NCI-H2227 (cell line): ENCODE measurements at regions not wholly inside any gene's neighbourhood (a gene's known extent, or its start where the extent isn't known, plus 50 kb on each side); places are given as distances from the start of the nearest gene placed in this dataset.

ENCODE experiments used
- DNase-seq: peaks from one replicate; lab custom pipeline; 2025; ENCODE audit not compliant: unreplicated experiment; lab: John Stamatoyannopoulos, UW

DNA sequence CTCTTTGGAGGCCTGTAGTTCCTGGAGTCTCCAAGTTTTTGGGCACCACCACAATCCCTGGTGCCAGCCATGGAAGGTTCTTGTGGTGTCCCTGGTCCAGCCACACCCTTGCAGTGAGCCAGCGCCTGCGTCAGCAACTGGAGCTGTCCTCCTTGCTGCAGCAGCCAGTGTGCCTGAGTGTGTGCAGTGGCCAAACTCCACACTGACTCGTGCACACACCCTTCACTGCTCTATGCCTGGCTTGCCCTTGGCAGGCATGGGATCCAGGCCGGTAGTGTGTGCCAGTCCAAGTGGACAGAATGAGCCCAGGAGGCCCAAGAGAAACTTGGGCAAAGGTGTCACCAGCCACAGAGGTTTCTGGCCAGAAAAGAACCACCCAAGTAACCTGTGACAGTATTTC, 1074.0 kb downstream of the PCDH18 start:
- DNase-seq, result no peak

DNA sequence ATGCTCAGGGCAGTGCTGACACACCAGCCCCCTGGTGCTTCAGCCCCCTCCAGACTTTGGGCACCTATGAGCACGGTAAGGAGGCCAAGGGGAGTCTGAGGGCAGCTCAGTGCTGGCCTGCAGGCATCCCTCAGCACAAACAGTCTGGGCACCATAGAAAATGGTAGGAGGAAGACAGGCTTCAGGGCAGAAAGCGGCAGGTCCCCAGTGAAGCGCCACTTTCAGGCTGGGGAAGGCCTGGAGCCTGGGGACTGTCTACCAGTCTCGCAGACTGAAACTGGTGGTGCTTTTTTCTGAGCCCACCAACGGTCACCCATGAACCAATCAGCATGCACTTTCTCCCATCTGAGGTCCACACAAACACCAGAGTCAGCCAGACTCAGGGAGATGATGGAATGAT, 1074.7 kb downstream of the PCDH18 start:
- no peak for DNase-seq

DNA sequence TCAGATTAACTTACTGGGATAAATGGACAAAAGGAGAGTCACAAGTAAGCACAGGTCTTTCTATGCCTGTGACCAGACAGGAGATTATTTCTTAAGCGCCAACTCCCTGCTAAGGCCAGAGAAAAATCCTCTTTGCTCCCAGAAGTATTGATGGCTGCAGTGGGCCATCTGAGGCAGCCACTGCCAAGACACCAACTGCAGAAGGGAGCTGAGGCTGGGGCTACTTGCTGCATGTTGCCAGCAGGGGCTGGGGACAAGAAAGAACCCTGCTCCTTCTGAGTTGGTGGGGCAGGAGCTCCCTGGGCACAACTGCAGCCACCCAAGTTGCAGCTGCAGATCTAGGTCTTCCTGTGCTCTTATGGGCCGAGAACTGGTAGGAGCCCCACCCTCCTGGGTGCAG, 1075.3 kb downstream of the PCDH18 start:
- DNase-seq, result no peak

DNA sequence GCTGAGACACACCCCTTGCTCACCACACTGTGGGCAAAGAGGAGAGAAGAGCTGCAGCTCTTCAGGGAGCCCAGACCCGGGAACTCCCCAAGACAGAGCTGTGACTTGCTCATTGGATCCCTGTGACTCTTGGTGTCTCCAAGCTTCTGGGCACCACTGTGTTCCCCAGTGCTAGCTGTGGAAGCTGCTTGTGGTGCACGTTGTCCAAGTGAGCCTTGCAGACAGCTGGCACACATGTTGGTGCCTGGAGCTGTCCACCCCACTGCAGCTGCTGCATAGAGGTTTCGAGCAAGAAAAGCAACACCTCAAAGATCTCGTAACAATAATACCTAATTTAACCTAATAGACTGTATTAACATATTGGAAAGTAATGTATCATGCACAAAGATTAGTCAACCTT, 1089.3 kb downstream of the PCDH18 start:
- DNase-seq, result no peak

DNA sequence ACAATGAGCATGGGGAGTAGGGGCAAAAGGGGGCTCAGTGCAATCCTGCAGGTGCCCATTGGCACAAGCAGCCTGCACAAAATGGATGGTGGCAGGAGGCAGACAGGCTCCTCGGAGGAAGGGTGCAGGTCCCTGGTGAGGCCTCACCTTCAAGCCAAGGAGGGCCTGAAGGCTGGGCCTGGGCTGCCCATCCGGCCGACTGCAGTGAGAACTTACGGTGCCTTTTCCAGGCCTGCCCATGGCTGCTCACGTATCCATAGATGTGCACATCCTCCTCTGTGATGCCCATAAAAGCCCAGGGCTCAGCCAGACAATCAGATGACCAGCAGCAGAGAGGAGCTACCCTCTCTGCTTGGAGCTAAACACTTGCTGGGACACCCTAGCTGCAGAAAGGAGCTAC, 1089.8 kb downstream of the PCDH18 start:
- no peak for DNase-seq

DNA sequence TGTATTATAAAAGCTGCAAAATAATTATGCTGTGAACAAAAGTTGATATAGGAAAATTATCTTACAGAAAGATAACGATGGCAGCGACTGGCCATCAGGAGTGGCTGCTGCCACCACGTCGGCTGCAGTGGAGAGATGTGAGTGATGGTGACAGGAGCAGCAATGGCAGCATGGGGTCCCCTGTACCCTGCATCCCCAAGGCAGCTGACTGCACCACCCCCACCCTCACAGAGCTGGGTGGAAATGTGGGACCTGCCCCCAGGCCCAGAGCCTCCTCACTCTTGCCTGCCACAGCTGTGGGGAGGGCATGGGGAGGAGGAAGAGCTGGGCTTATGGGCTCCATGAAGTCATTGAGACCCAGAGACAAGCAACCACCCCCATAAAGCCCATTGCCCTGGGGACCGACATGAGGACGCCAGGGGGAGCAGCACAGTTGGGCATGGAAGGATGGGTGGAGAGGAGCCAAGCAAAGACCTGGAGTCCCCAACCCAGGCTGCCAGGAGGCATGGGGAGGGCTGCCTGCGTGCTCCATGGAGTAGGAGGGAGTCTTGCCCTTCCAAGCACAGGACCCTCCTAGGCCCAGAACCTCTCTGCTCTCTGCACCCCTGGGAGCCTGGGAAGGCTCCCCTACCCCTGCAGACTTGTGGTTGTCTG, 1090.5 kb downstream of the PCDH18 start:
- no peak for DNase-seq

DNA sequence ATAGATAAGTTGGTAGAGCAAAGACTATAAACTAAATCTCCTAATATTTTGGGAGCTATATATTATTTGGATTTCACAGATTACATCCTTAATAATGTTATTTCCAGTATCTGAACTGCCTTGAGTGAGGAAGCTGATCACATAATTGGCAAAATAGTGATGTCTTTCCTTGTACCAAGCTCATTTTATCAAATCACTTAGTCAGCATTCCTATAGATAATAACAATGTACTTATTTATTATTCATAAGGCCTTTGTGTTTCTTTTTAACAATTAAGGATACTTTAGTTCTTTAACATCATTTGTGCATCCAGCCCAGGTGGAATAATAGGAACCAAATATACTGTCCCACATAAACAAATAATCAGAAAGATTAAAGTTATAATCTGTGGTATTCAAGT, 1093.6 kb downstream of the PCDH18 start:
- DNase-seq, result no peak

DNA sequence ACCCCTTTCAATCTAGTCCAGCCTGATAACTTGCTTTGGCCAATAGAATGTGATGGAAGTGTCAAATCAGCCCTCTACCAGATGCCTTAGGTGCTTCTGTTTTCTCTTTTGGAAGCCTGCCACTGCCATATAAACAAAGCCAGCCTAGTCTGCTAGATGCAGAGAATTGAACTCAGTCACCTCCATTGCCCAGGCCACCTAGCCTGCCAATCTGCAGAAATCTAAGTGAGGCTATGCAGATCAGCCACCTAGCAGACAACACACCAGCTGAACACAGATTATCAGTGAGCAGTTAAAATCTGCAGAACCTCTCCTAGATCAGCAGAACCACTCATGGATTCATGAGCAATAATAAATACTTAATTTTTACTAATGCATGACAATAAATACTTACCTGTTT, 1108.2 kb downstream of the PCDH18 start:
- DNase-seq, result no peak

DNA sequence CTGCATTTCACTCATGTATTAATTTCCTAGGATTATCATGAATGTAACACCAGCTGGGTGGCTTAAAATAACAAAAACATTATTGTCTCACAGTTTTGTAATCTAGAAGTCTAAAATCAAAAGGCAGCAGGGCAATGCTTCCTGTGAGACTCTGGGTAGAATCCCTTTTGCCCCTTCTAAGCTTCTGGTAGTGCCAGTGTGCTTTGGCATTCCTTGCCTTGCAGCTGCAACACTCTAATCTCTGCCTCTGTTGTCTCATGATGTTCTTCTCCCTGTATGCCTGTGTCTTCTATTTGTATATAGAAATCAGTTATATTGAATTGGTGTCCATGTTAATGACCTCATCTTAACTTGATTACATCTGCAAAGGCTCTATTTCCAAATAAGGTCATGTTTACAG, 1117.3 kb downstream of the PCDH18 start:
- DNase-seq, result no peak

DNA sequence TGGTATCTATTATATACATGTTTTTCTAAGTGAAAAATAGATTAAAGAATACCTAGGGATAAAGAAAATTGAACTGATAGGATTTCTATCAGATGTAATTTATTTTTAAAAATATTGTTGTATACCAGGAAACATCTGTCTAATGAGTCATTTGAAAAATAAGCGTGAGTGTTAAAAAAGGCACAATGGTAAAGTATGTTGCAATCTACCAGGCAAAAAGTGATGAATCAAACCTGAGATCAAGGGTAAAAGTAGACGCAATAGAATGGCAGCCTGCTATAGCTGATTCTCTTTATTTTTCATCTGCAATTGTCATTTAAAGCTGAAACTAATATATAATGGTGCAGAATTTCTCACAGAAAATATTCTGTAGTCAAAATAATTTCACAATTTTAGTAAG, 1119.6 kb downstream of the PCDH18 start:
- DNase-seq, result no peak

DNA sequence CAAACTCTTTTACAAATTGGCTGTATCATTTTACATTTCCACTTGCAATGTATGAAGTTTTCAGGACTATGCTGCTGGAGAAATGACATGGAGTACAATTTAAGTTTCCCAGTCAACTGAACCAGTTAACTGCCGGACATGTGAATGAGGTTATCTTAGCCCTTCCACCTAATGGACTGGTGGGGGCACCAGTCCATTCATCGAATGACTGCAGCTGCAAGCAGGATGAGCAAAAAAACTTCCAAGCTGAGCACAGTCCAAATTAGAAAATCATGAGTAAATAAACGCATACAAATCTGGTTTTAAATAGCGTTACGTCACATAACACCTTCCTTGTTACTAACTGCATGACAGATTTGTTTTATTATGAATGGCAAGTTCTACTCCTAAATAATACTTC, 1131.5 kb downstream of the PCDH18 start:
- DNase-seq, result no peak

DNA sequence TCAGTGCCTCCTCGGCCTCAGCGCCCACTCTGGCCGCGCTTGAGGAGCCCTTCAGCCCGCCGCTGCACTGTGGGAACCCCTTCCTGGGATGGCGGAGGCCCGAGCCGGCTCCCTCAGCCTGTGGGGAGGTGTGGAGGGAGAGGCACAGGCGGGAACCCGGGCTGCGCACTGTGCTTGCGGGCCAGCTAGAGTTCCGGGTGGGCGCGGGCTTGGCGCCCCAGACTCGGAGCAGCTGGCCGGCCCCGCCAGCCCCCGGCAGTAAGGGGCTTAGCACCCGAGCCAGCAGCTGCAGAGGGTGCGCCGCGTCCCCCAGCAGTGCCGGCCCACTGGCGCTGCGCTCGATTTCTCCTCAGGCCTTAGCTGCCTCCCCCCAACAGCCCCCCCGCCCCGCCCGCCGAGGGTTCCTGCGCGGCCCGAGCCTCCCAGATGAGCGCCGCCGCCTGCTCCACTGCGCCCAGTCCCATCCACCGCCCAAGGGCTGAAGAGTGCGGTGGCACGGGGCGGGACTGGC, 1137.0 kb downstream of the PCDH18 start:
- DNase-seq, result no peak

DNA sequence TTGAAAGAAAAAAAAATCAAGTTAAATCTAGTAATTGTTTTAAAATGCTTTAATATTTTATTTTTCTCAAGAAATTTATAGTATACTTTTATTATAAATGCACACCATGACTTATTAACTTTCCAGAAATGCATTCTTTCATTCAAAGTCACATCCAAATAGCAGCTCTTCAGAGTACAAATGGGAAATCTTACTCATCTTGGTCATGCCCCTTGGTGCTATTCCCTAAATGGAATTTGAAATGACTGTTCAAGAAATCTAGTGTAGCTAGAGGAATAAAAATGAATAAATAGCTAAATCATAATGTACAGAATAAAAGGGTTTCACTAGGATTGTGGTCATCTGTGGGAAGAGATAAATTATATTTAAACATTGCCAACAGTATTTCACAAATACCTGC, 1139.7 kb downstream of the PCDH18 start:
- no peak for DNase-seq

DNA sequence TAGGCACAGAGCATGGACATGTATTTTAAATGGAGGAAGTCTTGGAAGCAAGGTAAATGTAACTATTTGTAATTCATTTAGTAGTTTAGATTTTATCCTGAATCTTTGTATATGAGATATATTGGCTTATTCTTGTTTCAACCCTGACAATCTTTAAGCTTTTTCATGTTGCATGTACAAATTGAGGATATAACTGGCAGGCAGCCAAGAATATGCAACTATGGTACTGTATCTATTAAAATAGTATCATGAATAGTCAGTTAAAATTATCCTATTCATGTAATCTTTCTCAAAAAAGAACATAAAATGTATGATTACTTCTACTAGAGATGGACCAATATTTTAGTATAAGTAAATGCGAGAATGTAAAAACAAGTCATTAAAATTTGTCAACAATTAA, 1141.5 kb downstream of the PCDH18 start:
- no peak for DNase-seq

DNA sequence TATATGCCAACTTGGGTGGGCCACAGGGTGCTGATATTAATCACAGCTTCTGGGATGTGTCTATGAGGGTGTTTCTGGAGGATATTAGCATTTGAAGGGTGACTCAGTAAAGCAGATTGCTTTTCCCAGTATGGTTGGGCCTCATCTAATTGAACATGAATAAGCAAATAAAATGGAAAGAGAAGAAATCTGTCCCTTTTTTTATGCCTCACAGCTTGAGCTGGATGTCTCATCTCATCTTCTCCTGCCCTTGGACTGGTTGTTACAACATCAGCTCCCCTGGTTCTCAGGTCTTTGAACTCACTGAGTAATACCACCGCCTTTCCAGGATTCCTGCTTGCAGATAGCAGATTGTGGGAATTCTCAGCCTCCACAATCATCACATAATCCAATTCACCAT, 1149.2 kb downstream of the PCDH18 start:
- no peak for DNase-seq

DNA sequence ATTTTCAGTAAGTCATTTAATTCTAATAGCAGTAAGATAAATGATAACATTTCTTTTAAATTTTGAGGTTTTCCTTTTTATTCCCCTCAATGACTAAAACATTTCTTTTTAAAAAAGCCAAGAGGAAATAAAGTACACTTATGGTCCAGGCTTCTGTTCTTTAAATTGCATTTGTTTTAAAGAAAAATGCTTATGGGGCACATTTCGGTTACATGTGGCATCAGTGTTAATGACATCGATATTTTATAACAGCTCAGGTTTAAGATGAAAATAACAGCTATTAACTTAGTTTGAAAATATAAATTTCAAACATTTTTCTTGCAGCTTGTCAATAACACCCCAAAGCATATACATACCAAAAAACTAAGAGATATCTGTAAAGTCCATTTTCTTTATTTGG, 1161.1 kb downstream of the PCDH18 start:
- no peak for DNase-seq

DNA sequence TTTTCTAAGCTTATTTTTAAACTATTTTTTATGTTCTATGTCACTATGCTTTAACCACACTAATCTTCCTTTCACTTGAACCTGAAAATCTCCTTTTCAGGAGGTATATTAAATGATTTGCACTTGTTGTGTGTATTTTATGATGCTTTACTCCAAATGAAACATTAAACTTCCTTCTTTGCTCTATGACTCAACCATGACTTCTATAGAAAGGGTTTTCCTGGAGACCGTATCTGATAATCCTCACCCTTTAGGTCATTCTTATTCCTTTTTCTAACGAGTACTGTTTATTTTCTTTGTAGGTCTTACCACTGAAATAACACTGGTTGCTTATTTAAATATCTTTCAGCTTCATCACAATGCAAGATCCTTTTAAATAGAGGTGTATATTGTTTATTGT, 1163.2 kb downstream of the PCDH18 start:
- DNase-seq, result no peak

DNA sequence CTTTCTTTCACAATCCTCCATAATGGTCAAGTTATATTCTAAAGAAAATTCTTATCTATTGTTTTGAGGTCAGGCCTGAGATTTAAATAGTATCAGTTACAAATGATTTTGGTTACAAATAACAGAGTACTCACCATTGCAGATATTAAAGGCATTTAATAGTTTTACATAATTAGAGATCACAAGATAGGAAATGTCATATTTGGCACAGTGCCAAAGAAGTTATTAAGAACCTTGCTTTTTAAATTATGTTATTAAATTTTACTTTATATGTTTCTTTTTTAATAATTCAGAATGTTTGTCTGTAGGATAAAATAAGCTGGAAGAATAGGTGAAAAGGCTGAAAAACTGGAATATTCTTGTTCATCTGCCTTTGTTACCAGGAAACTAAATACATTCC, 1174.7 kb downstream of the PCDH18 start:
- DNase-seq, result no peak

DNA sequence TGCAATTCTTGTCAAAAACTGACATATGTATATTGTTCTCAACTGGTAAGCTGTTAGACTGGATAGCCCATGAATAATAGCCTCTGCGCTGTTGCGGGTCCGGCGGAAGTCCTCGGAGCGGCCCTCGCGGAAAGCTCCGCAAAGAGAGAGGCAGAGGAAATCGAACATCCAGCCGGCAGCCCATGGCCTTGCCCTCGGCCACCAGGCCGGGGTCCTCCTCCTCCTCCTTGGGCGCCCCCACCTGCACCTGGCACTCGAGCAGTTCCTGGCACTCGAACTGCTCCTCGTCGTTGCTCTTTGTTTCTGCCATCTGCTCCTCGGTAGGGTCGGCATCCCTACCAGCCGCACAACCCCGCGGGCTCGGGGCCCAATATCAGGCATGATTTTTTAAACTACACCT, 1176.3 kb downstream of the PCDH18 start:
- DNase-seq, result no peak

DNA sequence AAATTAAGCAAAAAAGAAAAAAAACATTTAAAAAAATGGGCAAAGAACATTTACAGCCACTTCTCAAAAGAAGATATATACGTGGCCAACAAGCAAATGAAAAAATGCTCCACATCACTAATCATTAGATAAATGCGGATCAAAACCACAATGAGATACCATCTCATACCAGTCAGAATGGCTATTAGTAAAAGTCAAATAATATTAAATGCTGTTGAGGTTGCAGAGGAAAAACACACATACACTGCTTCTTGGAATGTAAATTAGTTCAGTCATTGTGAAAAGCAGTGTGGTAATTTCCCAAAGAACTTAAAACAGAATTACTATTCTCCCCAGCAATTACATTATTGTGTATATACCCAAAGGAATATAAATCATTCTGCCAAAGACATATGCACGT, 1189.0 kb downstream of the PCDH18 start:
- no peak for DNase-seq

DNA sequence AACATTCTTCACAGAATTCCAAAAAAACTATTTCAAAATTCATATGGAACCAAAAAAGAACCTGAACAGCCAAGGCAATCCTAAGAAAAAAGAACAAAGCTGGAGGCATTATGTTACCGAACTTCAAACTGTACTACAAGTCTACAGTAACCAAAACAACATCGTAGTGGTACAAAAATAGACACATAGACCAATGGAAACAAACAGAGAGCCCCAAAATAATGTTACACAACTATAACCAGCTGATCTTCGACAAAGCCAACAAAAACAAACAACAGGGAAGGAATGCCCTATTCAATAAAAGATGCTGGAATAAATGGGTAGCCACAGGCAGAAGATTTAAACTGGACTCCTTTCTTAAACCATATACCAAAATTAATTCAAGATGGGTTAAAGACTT, 1189.6 kb downstream of the PCDH18 start:
- no peak for DNase-seq

DNA sequence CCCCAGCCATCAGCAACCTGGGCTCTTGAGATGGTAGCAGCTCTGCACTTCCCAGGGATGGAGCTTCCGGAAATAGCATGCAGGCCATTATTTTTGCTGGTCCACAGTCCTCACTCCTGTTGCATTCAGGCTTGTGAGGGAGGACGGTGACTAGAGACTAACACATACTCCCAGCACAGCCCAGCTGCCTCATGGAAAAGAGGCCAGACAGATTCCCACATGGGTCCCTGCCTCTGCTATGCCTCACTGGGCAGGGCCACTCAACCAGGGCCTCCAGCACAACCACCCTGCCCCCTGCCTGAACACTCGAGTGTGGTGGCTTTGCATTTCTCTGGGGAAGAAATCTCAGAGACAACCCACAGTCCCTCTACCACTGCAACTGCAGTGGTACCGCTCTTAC, 1195.1 kb downstream of the PCDH18 start:
- DNase-seq, result no peak

DNA sequence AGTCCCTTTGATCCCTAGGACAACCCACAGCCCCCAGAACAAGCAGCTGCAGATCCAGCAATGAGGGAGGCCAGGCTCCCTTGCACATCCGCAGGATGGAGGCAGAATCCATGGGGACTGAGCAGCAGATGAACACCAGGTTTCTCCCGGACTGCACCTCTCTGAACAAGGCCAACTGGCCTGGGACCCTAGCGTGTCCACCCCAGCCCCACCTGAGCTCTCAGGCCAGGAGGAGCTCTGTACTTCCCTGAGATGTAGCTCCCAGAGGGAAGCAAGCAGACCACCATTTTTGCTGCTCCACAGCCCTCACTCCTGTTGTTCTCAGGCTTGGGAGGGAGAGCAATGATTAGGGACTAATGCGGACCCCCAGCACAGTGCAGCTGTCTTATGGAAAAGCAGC, 1195.8 kb downstream of the PCDH18 start:
- DNase-seq, result no peak
